Esophagus squamous epithelium (tissue), 5 donors: ENCODE measurements at regions not wholly inside any gene's neighbourhood (a gene's known extent, or its start where the extent isn't known, plus 50 kb on each side); places are given as distances from the start of the nearest gene placed in this dataset.

Experiments
- DNase-seq: peaks from one replicate; lab custom pipeline; 2025; lab: John Stamatoyannopoulos, UW
- H3K27ac ChIP-seq, 4 donors: fragments of 200-600 bp; sonication (generic); one replicate each; pipeline ENCODE4 v1.5.1; 2016 to 2019; ENCODE audit warnings: mild to moderate bottlenecking in 1 of 4
- H3K27me3 ChIP-seq, 4 donors: fragments of 200-600 bp; sonication (generic); 1 replicate in 3 of 4; 2 replicates in 1 of 4; pipeline versions ENCODE4 v1.5.1 to v1.6.0; 2017 to 2021; ENCODE audit warnings: antibody characterized with exemption in 1 of 4
- H3K36me3 ChIP-seq, 3 donors: fragments of 200-600 bp; sonication (generic); one replicate each; pipeline ENCODE4 v1.5.1; 2016 to 2019
- H3K4me1 ChIP-seq, 3 donors: fragments of 200-600 bp; sonication (generic); one replicate each; pipeline ENCODE4 v1.5.1; 2017 to 2019
- H3K4me3 ChIP-seq, 4 donors: fragments of 200-600 bp; sonication (generic); 1 replicate in 3 of 4; 2 replicates in 1 of 4; pipeline ENCODE4 v1.5.1; 2016 to 2019; ENCODE audit warnings: mild to moderate bottlenecking in 2 of 4, moderate library complexity in 1 of 4
- H3K9me3 ChIP-seq, 3 donors: fragments of 200-600 bp; sonication (generic); one replicate each; pipeline ENCODE4 v1.5.1; 2016 to 2019
- POLR2A ChIP-seq, 4 donors: fragments of 450-650 bp; IDR thresholded peaks; one replicate each; pipeline ENCODE4 v1.6.1; 2017; ENCODE audit warnings: antibody characterized with exemption in 4 of 4, mild to moderate bottlenecking in 4 of 4, moderate library complexity in 3 of 4
- WGBS, 2 donors: methylation state at CpG; one replicate each; pipeline ENCODE4 v1.1.5; 2018; 5-methylcytosine and 5-hydroxymethylcytosine counted together
- intact Hi-C: fragments of 100-400 bp; cut with DNase I; formaldehyde crosslinking; loops from one replicate; pipeline ENCODE4 v1.15.0; 2022
- TF ChIP-seq, protein P1 (sequence below), 6 experiments: fragments of 450-650 bp in 4 of 6; fragments of 200-600 bp in 2 of 6; sonication (generic) in 2 of 6; IDR thresholded peaks; one replicate each; pipeline ENCODE4 v1.5.1; 2016 to 2019; ENCODE audit warnings: antibody characterized with exemption in 6 of 6, mild to moderate bottlenecking in 4 of 6, moderate library complexity in 4 of 6
- donor health status: DM: yes; HTN: yes; CAD: no.

- H3K36me3 ChIP-seq, result no peaks in the 10 kb centered on the region
- H3K4me1 ChIP-seq, result peaks cover 0 to 8% (median 0%) of the 10 kb centered on the region in 3 donors
- WGBS, 2 donors, result 49 to 88% methylated on average over 2 of the region's 2 CpGs
- H3K27ac ChIP-seq, result no peak overlapping the region
- no peaks in the 10 kb centered on the region for H3K9me3 ChIP-seq
- no peak for DNase-seq
- TF ChIP-seq POLR2A (IDR thresholded peaks at IDR 0.05), result no peak
- TF ChIP-seq, protein P1, sequence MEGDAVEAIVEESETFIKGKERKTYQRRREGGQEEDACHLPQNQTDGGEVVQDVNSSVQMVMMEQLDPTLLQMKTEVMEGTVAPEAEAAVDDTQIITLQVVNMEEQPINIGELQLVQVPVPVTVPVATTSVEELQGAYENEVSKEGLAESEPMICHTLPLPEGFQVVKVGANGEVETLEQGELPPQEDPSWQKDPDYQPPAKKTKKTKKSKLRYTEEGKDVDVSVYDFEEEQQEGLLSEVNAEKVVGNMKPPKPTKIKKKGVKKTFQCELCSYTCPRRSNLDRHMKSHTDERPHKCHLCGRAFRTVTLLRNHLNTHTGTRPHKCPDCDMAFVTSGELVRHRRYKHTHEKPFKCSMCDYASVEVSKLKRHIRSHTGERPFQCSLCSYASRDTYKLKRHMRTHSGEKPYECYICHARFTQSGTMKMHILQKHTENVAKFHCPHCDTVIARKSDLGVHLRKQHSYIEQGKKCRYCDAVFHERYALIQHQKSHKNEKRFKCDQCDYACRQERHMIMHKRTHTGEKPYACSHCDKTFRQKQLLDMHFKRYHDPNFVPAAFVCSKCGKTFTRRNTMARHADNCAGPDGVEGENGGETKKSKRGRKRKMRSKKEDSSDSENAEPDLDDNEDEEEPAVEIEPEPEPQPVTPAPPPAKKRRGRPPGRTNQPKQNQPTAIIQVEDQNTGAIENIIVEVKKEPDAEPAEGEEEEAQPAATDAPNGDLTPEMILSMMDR (IDR thresholded peaks at IDR 0.05), result no peak
- H3K4me3 ChIP-seq, result no peak overlapping the region
- H3K27me3 ChIP-seq, result no peaks in the 10 kb centered on the region
- intact Hi-C loops, result no loop called here
Observed at GRCh38 chr2:138432971-138433370, 68.6 kb upstream of the SPOPL start.

DNA sequence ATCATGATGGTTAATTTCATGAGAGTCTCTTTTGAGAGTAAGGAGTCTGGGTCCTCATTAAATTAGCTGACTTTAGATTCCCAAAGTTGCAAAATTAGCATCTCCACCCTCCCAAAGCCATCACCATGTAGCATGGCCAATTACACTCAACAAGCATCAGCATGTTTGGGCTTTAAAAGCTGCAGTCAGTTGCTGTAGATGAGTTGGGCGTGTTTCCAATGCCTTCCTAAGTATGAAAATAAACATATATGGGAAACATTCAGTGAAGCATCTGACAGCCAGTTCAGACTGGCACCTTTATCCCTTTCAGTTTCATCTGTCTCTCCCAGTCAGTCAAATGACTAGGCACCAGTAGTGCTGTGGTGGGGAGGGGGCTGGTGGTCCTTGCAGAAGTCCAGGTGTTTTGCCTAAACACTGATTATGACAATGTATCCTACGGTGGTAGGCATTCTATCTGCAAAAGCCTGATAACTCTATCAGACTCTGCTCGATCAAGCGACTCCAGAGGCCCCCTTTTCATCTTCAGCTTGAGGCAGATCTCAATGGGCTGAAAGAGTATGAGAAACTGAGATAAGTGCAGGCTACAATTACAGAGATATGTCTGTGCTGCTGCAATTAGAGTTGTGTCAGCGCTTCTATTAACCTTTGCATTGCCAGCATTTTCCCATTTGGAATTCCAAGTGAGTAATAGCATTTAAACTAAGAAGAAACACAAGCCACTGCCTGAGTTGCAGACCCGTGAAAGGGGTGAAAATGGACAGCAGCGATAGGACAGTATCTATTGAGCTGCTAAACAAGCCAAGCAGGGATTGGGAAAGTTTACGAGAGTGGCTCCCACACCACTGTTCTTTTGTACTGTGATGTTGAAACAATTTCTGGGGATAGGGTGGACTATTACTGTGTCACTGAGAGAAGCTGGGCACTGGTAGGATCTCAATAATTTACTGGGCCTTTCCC lies 67.3 kb upstream of the SPOPL start:
- H3K27me3 ChIP-seq, result no peaks in the 10 kb centered on the region
- TF ChIP-seq, protein P1 (IDR thresholded peaks at IDR 0.05), result no peak
- no peak for TF ChIP-seq POLR2A (IDR thresholded peaks at IDR 0.05)
- no peaks in the 10 kb centered on the region for H3K36me3 ChIP-seq
- H3K4me3 ChIP-seq, result no peak overlapping the region
- peak overlapping the region in 1 of 4 donors; percentile 27 for H3K27ac ChIP-seq
- no peaks in the 10 kb centered on the region for H3K9me3 ChIP-seq
- no peak for DNase-seq
- intact Hi-C loops, result no loop called here
- 68 to 74% methylated on average over 8 of the region's 8 CpGs for WGBS, 2 donors
- peaks cover 0 to 8% (median 0%) of the 10 kb centered on the region in 3 donors for H3K4me1 ChIP-seq

GRCh38 chr2:138435701-138436100 lies 65.9 kb upstream of the SPOPL start:
- H3K36me3 ChIP-seq, result no peaks in the 10 kb centered on the region
- no peaks in the 10 kb centered on the region for H3K9me3 ChIP-seq
- H3K4me1 ChIP-seq, result peaks cover 0 to 8% (median 0%) of the 10 kb centered on the region in 3 donors
- TF ChIP-seq, protein P1 (IDR thresholded peaks at IDR 0.05), result no peak
- TF ChIP-seq POLR2A (IDR thresholded peaks at IDR 0.05), result no peak
- H3K27me3 ChIP-seq, result no peaks in the 10 kb centered on the region
- no peak overlapping the region for H3K4me3 ChIP-seq
- intact Hi-C loops, result no loop called here
- H3K27ac ChIP-seq, result no peak overlapping the region
- 43 to 67% methylated on average over 1 of the region's 1 CpG for WGBS, 2 donors
- DNase-seq, result no peak

DNA sequence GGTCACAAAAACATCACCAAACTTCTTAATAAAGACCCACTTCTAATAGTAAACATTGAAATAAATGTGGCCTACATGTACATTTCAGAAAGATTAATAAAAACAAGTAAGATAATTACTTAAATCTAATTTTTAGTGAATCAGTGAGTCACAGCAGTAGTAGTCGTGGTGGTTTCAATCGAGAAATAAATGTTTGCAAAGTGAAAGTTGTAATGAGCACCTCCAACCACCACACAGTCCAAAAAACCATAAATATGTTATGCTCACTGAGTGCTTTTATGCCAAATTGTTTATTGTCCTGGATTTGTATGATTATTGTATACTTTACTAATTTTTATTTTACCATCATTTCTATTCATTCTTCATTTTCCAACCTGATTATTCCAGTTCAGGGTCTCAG lies 61.8 kb upstream of the SPOPL start:
- TF ChIP-seq, protein P1 (IDR thresholded peaks at IDR 0.05), result no peak
- no peak for TF ChIP-seq POLR2A (IDR thresholded peaks at IDR 0.05)
- no peak for DNase-seq
- Histone ChIP-seq H3K36me3 (no peaks in the 10 kb centered on the region), H3K4me1 (peaks cover 0 to under 1% (median 0%) of the 10 kb centered on the region in 3 donors), H3K9me3 (no peaks in the 10 kb centered on the region), H3K27me3 (no peaks in the 10 kb centered on the region), H3K27ac (no peak overlapping the region), H3K4me3 (no peak overlapping the region)
- WGBS, 2 donors, result 82 to 85% methylated on average over 2 of the region's 2 CpGs
- intact Hi-C loops, result no loop called here

GRCh38 chr2:138440759-138441158 lies 60.8 kb upstream of the SPOPL start:
- Histone ChIP-seq H3K27ac (no peak overlapping the region), H3K4me3 (no peak overlapping the region), H3K36me3 (no peaks in the 10 kb centered on the region), H3K9me3 (no peaks in the 10 kb centered on the region), H3K27me3 (no peaks in the 10 kb centered on the region), H3K4me1 (no peaks in the 10 kb centered on the region)
- 50 to 68% methylated on average over 1 of the region's 1 CpG for WGBS, 2 donors
- no peak for DNase-seq
- TF ChIP-seq, protein P1 (IDR thresholded peaks at IDR 0.05), result no peak
- TF ChIP-seq POLR2A (IDR thresholded peaks at IDR 0.05), result no peak
- intact Hi-C loops, result no loop called here
